GM23338 (cell line): ENCODE measurements at regions not wholly inside any gene's neighbourhood (a gene's known extent, or its start where the extent isn't known, plus 50 kb on each side); places are given as distances from the start of the nearest gene placed in this dataset.

Source experiments
- ATAC-seq: fragments of 200-7000 bp; cut with Tn5 transposase; 3 replicates; pipeline ENCODE4 v1.9.1; 2020
- DNase-seq: peaks from one replicate; pipeline ENCODE4 v3.0.0-alpha.2; 2015; ENCODE audit warnings: low spot score
- H2AFZ ChIP-seq: fragments of 200-600 bp; sonication (generic); 2 replicates; pipeline ENCODE4 v1.8.0; 2016; ENCODE audit warnings: antibody characterized with exemption, mild to moderate bottlenecking, moderate library complexity
- H3F3A ChIP-seq: fragments of 200-600 bp; sonication (generic); replicated peaks from 2 replicates; pipeline ENCODE4 v1.8.0; 2017; ENCODE audit warnings: antibody characterized with exemption, mixed run types, low read depth
- H3K27ac ChIP-seq: fragments of 200-600 bp; sonication (generic); 2 replicates; pipeline ENCODE4 v1.6.1; 2016; ENCODE audit warnings: low read depth
- H3K27me3 ChIP-seq: fragments of 200-600 bp; sonication (generic); 2 replicates; pipeline ENCODE4 v1.8.0; 2016; ENCODE audit warnings: mild to moderate bottlenecking, mixed run types, moderate library complexity; ENCODE audit not compliant: insufficient read depth
- H3K36me3 ChIP-seq: fragments of 200-600 bp; sonication (generic); 2 replicates; pipeline ENCODE4 v1.8.0; 2016; ENCODE audit warnings: mild to moderate bottlenecking; ENCODE audit not compliant: insufficient read depth
- H3K4me1 ChIP-seq: fragments of 200-600 bp; sonication (generic); 2 replicates; pipeline ENCODE4 v1.8.0; 2016; ENCODE audit warnings: mild to moderate bottlenecking, moderate library complexity; ENCODE audit not compliant: insufficient read depth
- H3K4me2 ChIP-seq: fragments of 200-600 bp; sonication (generic); 2 replicates; pipeline ENCODE4 v1.7.1; 2017; ENCODE audit warnings: mixed run types
- H3K4me3 ChIP-seq: fragments of 200-600 bp; sonication (generic); 2 replicates; pipeline ENCODE4 v1.6.1; 2016; ENCODE audit warnings: mixed run types
- H3K79me2 ChIP-seq: fragments of 200-600 bp; sonication (generic); replicated peaks from 2 replicates; pipeline ENCODE4 v1.8.0; 2017; ENCODE audit warnings: mild to moderate bottlenecking; ENCODE audit not compliant: insufficient read depth
- H3K9me2 ChIP-seq: fragments of 200-600 bp; sonication (generic); 2 replicates; pipeline ENCODE4 v1.8.0; 2017; ENCODE audit not compliant: insufficient read depth
- H4K20me1 ChIP-seq: fragments of 200-600 bp; sonication (generic); replicated peaks from 2 replicates; pipeline ENCODE4 v1.8.0; 2017; ENCODE audit warnings: mild to moderate bottlenecking; ENCODE audit not compliant: insufficient read depth
- H3K27ac Mint-ChIP-seq: 2 replicates; pipeline ENCODE4 v1.8.0; 2020; ENCODE audit warnings: inconsistent platforms, mild to moderate bottlenecking, moderate library complexity, mixed read lengths
- H3K27me3 Mint-ChIP-seq: 3 replicates; pipeline ENCODE4 v1.8.0; 2022; ENCODE audit warnings: low read depth, mild to moderate bottlenecking, moderate library complexity, mixed read lengths, inconsistent platforms; ENCODE audit not compliant: insufficient read depth, poor library complexity
- H3K36me3 Mint-ChIP-seq: 3 replicates; pipeline ENCODE4 v1.8.0; 2021; ENCODE audit warnings: low read depth, mild to moderate bottlenecking, inconsistent platforms, moderate library complexity, mixed read lengths
- H3K4me1 Mint-ChIP-seq: 3 replicates; pipeline ENCODE4 v1.8.0; 2020; ENCODE audit warnings: mild to moderate bottlenecking, inconsistent platforms, mixed read lengths
- H3K4me3 Mint-ChIP-seq: 3 replicates; pipeline ENCODE4 v1.8.0; 2021; ENCODE audit warnings: moderate library complexity, mild to moderate bottlenecking, inconsistent platforms, mixed read lengths
- H3K9me3 Mint-ChIP-seq: 3 replicates; pipeline ENCODE4 v1.8.0; 2020; ENCODE audit warnings: moderate library complexity, mild to moderate bottlenecking, inconsistent platforms, mixed read lengths
- CREB1 ChIP-seq: fragments of 250-450 bp; sonication (Bioruptor Pico); IDR thresholded peaks from 2 replicates; pipeline ENCODE4 v1.5.0; 2020; ENCODE audit warnings: low read depth, mild to moderate bottlenecking, moderate library complexity
- CTCF ChIP-seq, 2 experiments: fragments of 200-600 bp in 1 of 2; sonication (generic) in 1 of 2; conservative IDR thresholded peaks; 2 replicates each; pipeline versions ENCODE4 v1.5.1 to v1.6.1; 2016 to 2017; ENCODE audit warnings: antibody characterized with exemption in 2 of 2, low read depth in 2 of 2, mild to moderate bottlenecking in 2 of 2, moderate library complexity in 1 of 2
- ETS1 ChIP-seq: IDR thresholded peaks from 2 replicates; pipeline ENCODE4 v1.6.1; 2016; ENCODE audit warnings: antibody characterized with exemption
- EZH2 ChIP-seq: fragments of 200-600 bp; sonication (generic); IDR thresholded peaks from one replicate; pipeline ENCODE4 v1.8.0; 2017; ENCODE audit warnings: antibody characterized with exemption, mild to moderate bottlenecking, low read depth; ENCODE audit not compliant: unreplicated experiment
- EZH2phosphoT487 ChIP-seq: fragments of 200-600 bp; sonication (generic); IDR thresholded peaks from one replicate; pipeline ENCODE4 v1.8.1; 2018; ENCODE audit warnings: antibody characterized with exemption; ENCODE audit not compliant: unreplicated experiment
- JUNB ChIP-seq: IDR thresholded peaks from one replicate; pipeline ENCODE4 v1.6.1; 2016; ENCODE audit warnings: antibody characterized with exemption; ENCODE audit not compliant: unreplicated experiment
- NANOG ChIP-seq: IDR thresholded peaks from 2 replicates; pipeline ENCODE4 v1.6.1; 2016; ENCODE audit warnings: antibody characterized with exemption, borderline replicate concordance
- POLR2AphosphoS5 ChIP-seq: IDR thresholded peaks from 2 replicates; pipeline ENCODE4 v1.6.1; 2016; ENCODE audit warnings: antibody characterized with exemption, low read depth
- REST ChIP-seq: IDR thresholded peaks from one replicate; pipeline ENCODE4 v1.6.1; 2018; ENCODE audit warnings: antibody characterized with exemption; ENCODE audit not compliant: unreplicated experiment
- STAT1 ChIP-seq: IDR thresholded peaks from one replicate; pipeline ENCODE4 v1.6.1; 2016; ENCODE audit warnings: antibody characterized with exemption; ENCODE audit not compliant: unreplicated experiment
- ZNF114 ChIP-seq: fragments of 250-450 bp; sonication (Bioruptor Pico); IDR thresholded peaks from 2 replicates; pipeline ENCODE4 v1.5.0; 2020; ENCODE audit warnings: mild to moderate bottlenecking, moderate library complexity
- ZNF331 ChIP-seq: fragments of 250-450 bp; sonication (Bioruptor Pico); IDR thresholded peaks from 2 replicates; pipeline ENCODE4 v1.5.0; 2020; ENCODE audit warnings: low read depth, mild to moderate bottlenecking, moderate library complexity

- ATAC-seq (no peak), DNase-seq (no peak)
- no peak overlapping the region for H3K4me3 Mint-ChIP-seq
- Histone ChIP-seq H4K20me1 (no peaks in the 10 kb centered on the region), H3K4me1 (no peaks in the 10 kb centered on the region), H3K4me2 (no peak overlapping the region), H2AFZ (no peak overlapping the region), H3K4me3 (no peak overlapping the region), H3K36me3 (no peaks in the 10 kb centered on the region), H3F3A (no peaks in the 10 kb centered on the region), H3K27me3 (no peaks in the 10 kb centered on the region), H3K9me2 (no peaks in the 10 kb centered on the region), H3K79me2 (no peaks in the 10 kb centered on the region), H3K27ac (no peak overlapping the region)
- no peak overlapping the region for H3K27ac Mint-ChIP-seq
- no peaks in the 10 kb centered on the region; the same call in 2 of the 3 replicates for H3K9me3 Mint-ChIP-seq
- no peaks in the 10 kb centered on the region for H3K27me3 Mint-ChIP-seq
- no peak for TF ChIP-seq POLR2AphosphoS5
- no peak for TF ChIP-seq NANOG
- TF ChIP-seq JUNB: no peak
- TF ChIP-seq STAT1: no peak
- no peak for TF ChIP-seq CTCF (conservative IDR thresholded peaks at IDR 0.05; ENCODE audit: low read depth in 2 of 2)
- no peak for TF ChIP-seq ZNF331 (CRISPR knock-in tag)
- no peak for TF ChIP-seq ETS1
- no peak for TF ChIP-seq EZH2phosphoT487
- TF ChIP-seq REST: no peak
- H3K36me3 Mint-ChIP-seq: no peaks in the 10 kb centered on the region
- no peaks in the 10 kb centered on the region for H3K4me1 Mint-ChIP-seq
Observed at GRCh38 chr11:109338131-109338530, 83.9 kb upstream of the C11orf87 start.

- Mint-ChIP-seq H3K4me3 (no peak overlapping the region), H3K4me1 (no peaks in the 10 kb centered on the region), H3K27me3 (peaks cover 2% of the 10 kb centered on the region), H3K36me3 (no peaks in the 10 kb centered on the region), H3K9me3 (no peaks in the 10 kb centered on the region; the same call in 2 of the 3 replicates), H3K27ac (0 out of 2 replicates have a peak overlapping the region, but pooled peaks have one; percentile 39)
- Histone ChIP-seq H3K79me2 (no peaks in the 10 kb centered on the region), H3K9me2 (no peaks in the 10 kb centered on the region), H3K27me3 (no peaks in the 10 kb centered on the region), H3F3A (no peaks in the 10 kb centered on the region), H3K27ac (no peak overlapping the region), H4K20me1 (no peaks in the 10 kb centered on the region), H3K4me2 (no peak overlapping the region), H2AFZ (no peak overlapping the region; the same call in 1 of the 2 replicates), H3K4me1 (no peaks in the 10 kb centered on the region), H3K4me3 (no peak overlapping the region), H3K36me3 (no peaks in the 10 kb centered on the region)
- no peak for DNase-seq
- TF ChIP-seq ETS1 (no peak), POLR2AphosphoS5 (no peak), CREB1 (no peak), REST (no peak), ZNF331 (CRISPR knock-in tag) (no peak), EZH2phosphoT487 (no peak), ZNF114 (CRISPR knock-in tag) (no peak), EZH2 (no peak)
- ATAC-seq: no peak
Observed at GRCh38 chr11:109342261-109342660, 79.7 kb upstream of the C11orf87 start.
